CD4-positive, alpha-beta T cell (primary cell): ENCODE measurements at regions not wholly inside any gene's neighbourhood (a gene's known extent, or its start where the extent isn't known, plus 50 kb on each side); places are given as distances from the start of the nearest gene placed in this dataset.
"Not testable (repeated sequence)": the region's sequence is repeated elsewhere in the genome, so short reads cannot be mapped to it uniquely, and the experiment has no call there.

ENCODE experiments used
- ATAC-seq: fragments of 200-7000 bp; cut with Tn5 transposase; one replicate; pipeline ENCODE4 v1.10.0; 2022; ENCODE audit warnings: mild to moderate bottlenecking; ENCODE audit not compliant: poor library complexity
- CTCF ChIA-PET: fragments of 350-600 bp; sonication (Branson Sonifier 250); formaldehyde crosslinking; loops from one replicate; lab custom pipeline; 2021; ENCODE audit warnings: antibody characterized with exemption, inconsistent platforms; lab: Charles Lee
- POLR2A ChIA-PET: fragments of 350-600 bp; sonication (Branson Sonifier 250); formaldehyde crosslinking; loops from one replicate; lab custom pipeline; 2021; ENCODE audit warnings: antibody characterized with exemption, inconsistent platforms; lab: Charles Lee
- DNase-seq, 14 experiments: peaks; one replicate each; pipeline ENCODE4 v3.0.0-alpha.2; 2013 to 2020; ENCODE audit warnings: mixed read lengths in 2 of 14
- H3K27ac ChIP-seq, 2 donors: one replicate each; pipeline versions ENCODE4 v1.5.1 to v1.7.0; 2013; ENCODE audit warnings: low read length in 2 of 2, low read depth in 1 of 2, mild to moderate bottlenecking in 1 of 2
- H3K27me3 ChIP-seq, 2 experiments: 1 replicate in 1 of 2; 2 replicates in 1 of 2; pipeline versions ENCODE4 v1.6.1 to v1.7.0; 2013; ENCODE audit warnings: low read length in 2 of 2, control low read depth in 1 of 2, mild to moderate bottlenecking in 1 of 2, moderate library complexity in 1 of 2; ENCODE audit not compliant: insufficient read depth in 2 of 2, control insufficient read depth in 1 of 2
- H3K36me3 ChIP-seq: one replicate; pipeline ENCODE4 v1.6.1; 2013; ENCODE audit warnings: low read length, control low read depth; ENCODE audit not compliant: insufficient read depth
- H3K4me1 ChIP-seq: one replicate; pipeline ENCODE4 v1.6.1; 2013; ENCODE audit warnings: low read length, control low read depth; ENCODE audit not compliant: insufficient read depth
- H3K4me3 ChIP-seq: one replicate; pipeline ENCODE4 v1.5.1; 2013; ENCODE audit warnings: mild to moderate bottlenecking, low read length, moderate library complexity
- H3K9me3 ChIP-seq, 2 experiments: 1 replicate in 1 of 2; 2 replicates in 1 of 2; pipeline versions ENCODE4 v1.6.1 to v1.7.0; 2013; ENCODE audit warnings: low read length in 2 of 2, mild to moderate bottlenecking in 2 of 2, control low read depth in 1 of 2, moderate library complexity in 1 of 2; ENCODE audit not compliant: control insufficient read depth in 1 of 2, insufficient read depth in 1 of 2
- H3K27ac Mint-ChIP-seq: one replicate; pipeline ENCODE4 v1.8.0; 2020; ENCODE audit warnings: mixed read lengths
- H3K27me3 Mint-ChIP-seq: one replicate; pipeline ENCODE4 v1.8.0; 2021; ENCODE audit warnings: mixed read lengths
- H3K36me3 Mint-ChIP-seq: one replicate; pipeline ENCODE4 v1.8.0; 2021; ENCODE audit warnings: low read depth, mixed read lengths
- H3K4me1 Mint-ChIP-seq: one replicate; pipeline ENCODE4 v1.8.0; 2021; ENCODE audit warnings: low read depth, mixed read lengths
- H3K4me3 Mint-ChIP-seq: one replicate; pipeline ENCODE4 v1.8.0; 2020; ENCODE audit warnings: mild to moderate bottlenecking, mixed read lengths
- H3K9me3 Mint-ChIP-seq: one replicate; pipeline ENCODE4 v1.8.0; 2020; ENCODE audit warnings: mixed read lengths
- CTCF ChIP-seq: fragments of 200-600 bp; IDR thresholded peaks from one replicate; pipeline ENCODE4 v1.8.0; 2022; ENCODE audit warnings: antibody characterized with exemption, mild to moderate bottlenecking
- intact Hi-C, 2 experiments: fragments of 100-400 bp; cut with DNase I in 1 of 2; cut with micrococcal nuclease in 1 of 2; formaldehyde crosslinking; loops; one replicate each; pipeline versions ENCODE4 v1.15.1 to v1.9.0; 2023 to 2025; cut with DNase I, micrococcal nuclease

DNA sequence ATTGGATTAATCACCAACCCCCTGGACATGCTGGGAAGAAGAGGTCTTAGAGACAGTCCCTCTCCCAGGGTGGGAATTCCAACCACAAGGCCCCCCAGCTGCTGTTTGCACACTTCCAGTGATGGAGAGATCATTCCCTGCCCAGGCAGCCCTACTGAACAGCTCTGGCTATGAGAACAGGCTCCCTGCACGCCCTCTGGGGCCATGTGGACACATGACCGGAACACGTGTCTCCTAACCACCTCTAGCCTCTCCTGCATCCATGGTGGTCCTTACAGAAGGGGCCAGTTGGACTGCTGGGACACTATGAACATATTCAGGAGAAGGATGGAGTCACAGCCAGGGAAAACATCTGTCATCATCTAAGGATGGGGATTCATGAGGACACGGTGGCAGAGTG, 196.2 kb downstream of the MN1 start:
- H3K27ac ChIP-seq: no peak overlapping the region
- H3K4me3 ChIP-seq: no peak overlapping the region
- no peaks in the 10 kb centered on the region for H3K9me3 Mint-ChIP-seq
- intact Hi-C loops: no loop called here
- ATAC-seq (no peak), DNase-seq (no peak)
- H3K27ac Mint-ChIP-seq: no peak overlapping the region
- no peaks in the 10 kb centered on the region for H3K27me3 ChIP-seq
- ChIA-PET CTCF (no interaction called here), POLR2A (no interaction called here)
- no peaks in the 10 kb centered on the region for H3K4me1 ChIP-seq
- H3K27me3 Mint-ChIP-seq: peaks cover 11% of the 10 kb centered on the region
- H3K9me3 ChIP-seq: peaks cover 0 to 8% of the 10 kb centered on the region in 2 experiments
- no peak for TF ChIP-seq CTCF
- H3K36me3 ChIP-seq: no peaks in the 10 kb centered on the region
- no peaks in the 10 kb centered on the region for H3K4me1 Mint-ChIP-seq
- H3K36me3 Mint-ChIP-seq: no peaks in the 10 kb centered on the region
- no peak overlapping the region for H3K4me3 Mint-ChIP-seq

DNA sequence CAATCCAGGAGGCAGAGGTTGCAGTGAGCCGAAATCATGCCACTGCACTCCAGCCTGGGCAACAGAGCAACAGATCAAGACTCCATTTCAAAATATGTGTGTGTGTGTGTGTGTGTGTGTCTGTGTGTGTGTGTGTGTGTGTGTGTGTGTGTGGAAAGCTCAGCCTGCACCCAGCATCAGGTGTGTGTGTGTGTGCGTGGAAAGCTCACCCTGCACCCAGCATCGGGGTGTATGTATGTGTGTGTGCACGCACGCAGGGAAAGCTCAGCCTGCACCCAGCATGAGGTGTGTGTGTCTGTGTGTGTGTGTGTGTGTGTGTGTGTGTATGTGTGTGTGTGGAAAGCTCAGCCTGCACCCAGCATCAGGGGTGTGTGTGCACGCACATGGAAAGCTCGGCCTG, 193.8 kb downstream of the MN1 start:
- H3K4me3 ChIP-seq, CTCF ChIA-PET, POLR2A ChIA-PET, intact Hi-C loops, H3K36me3 ChIP-seq, H3K27ac Mint-ChIP-seq, DNase-seq, H3K9me3 ChIP-seq, H3K36me3 Mint-ChIP-seq, H3K4me3 Mint-ChIP-seq, H3K27me3 ChIP-seq, ATAC-seq, H3K4me1 Mint-ChIP-seq, H3K4me1 ChIP-seq, H3K9me3 Mint-ChIP-seq, H3K27ac ChIP-seq: not testable (repeated sequence)
- peaks cover 19% of the 10 kb centered on the region for H3K27me3 Mint-ChIP-seq

GRCh38 chr22:27609451-27609888, 192.1 kb downstream of the MN1 start:
- CTCF ChIA-PET: no interaction called here
- H3K9me3 Mint-ChIP-seq: no peaks in the 10 kb centered on the region
- H3K4me3 Mint-ChIP-seq: no peak overlapping the region
- POLR2A ChIA-PET: no interaction called here
- intact Hi-C loops: no loop called here
- Histone ChIP-seq H3K9me3 (peaks cover 0 to 13% of the 10 kb centered on the region in 2 experiments), H3K27ac (no peak overlapping the region), H3K27me3 (peaks cover 8 to 21% of the 10 kb centered on the region in 2 experiments), H3K36me3 (no peaks in the 10 kb centered on the region), H3K4me3 (no peak overlapping the region), H3K4me1 (no peaks in the 10 kb centered on the region)
- no peak for TF ChIP-seq CTCF
- no peaks in the 10 kb centered on the region for H3K4me1 Mint-ChIP-seq
- peaks cover 24% of the 10 kb centered on the region for H3K27me3 Mint-ChIP-seq
- no peaks in the 10 kb centered on the region for H3K36me3 Mint-ChIP-seq
- DNase-seq (no peak), ATAC-seq (no peak)
- H3K27ac Mint-ChIP-seq: no peak overlapping the region

DNA sequence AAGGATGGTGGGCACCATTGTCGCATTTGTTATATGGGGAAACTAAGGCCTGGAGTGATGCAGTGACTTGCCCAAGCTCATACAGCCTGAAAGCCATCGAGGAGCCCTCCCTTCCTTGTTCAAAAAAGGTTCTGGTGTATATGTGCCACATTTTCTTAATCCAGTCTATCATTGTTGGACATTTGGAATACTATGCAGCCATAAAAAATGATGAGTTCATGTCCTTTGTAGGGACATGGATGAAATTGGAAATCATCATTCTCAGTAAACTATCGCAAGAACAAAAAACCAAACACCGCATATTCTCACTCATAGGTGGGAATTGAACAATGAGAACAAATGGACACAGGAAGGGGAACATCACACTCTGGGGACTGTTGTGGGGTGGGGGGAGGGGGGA, 191.4 kb downstream of the MN1 start:
- DNase-seq, H3K4me1 ChIP-seq, H3K27ac Mint-ChIP-seq, ATAC-seq, H3K9me3 Mint-ChIP-seq, H3K4me3 ChIP-seq, CTCF ChIA-PET, intact Hi-C loops, H3K36me3 ChIP-seq, H3K36me3 Mint-ChIP-seq, H3K4me3 Mint-ChIP-seq, H3K27ac ChIP-seq, POLR2A ChIA-PET, H3K4me1 Mint-ChIP-seq: not testable (repeated sequence)
- peaks cover 0 to 13% of the 10 kb centered on the region in 2 experiments for H3K9me3 ChIP-seq
- peaks cover 9 to 27% of the 10 kb centered on the region in 2 experiments for H3K27me3 ChIP-seq
- peaks cover 30% of the 10 kb centered on the region for H3K27me3 Mint-ChIP-seq
